H1 (cell line): ENCODE measurements at regions not wholly inside any gene's neighbourhood (a gene's known extent, or its start where the extent isn't known, plus 50 kb on each side); places are given as distances from the start of the nearest gene placed in this dataset.

ENCODE experiments used
- CTCF ChIA-PET: fragments of 300-600 bp; sonication (Branson Sonifier 250); formaldehyde crosslinking; loops from one replicate; lab custom pipeline; 2021; ENCODE audit not compliant: partially characterized antibody; lab: Charles Lee
- POLR2A ChIA-PET: fragments of 300-600 bp; sonication (Branson Sonifier 250); formaldehyde crosslinking; loops from one replicate; lab custom pipeline; 2021; ENCODE audit warnings: inconsistent platforms; ENCODE audit not compliant: partially characterized antibody; lab: Charles Lee
- DNase-seq, 2 experiments: peaks; one replicate each; pipeline versions ENCODE4 v3.0.0 to v3.0.0-alpha.2; 2010 to 2022; ENCODE audit warnings: low spot score in 2 of 2, low read depth in 1 of 2, mixed read lengths in 1 of 2
- FAIRE-seq: peaks from 2 replicates; lab custom pipeline; 2011; peaks lifted over from hg19 to GRCh38; lab: Jason Lieb, UNC
- H2AFZ ChIP-seq: 2 replicates; pipeline ENCODE4 v1.8.1; 2012; ENCODE audit warnings: low read length, inconsistent platforms
- H2AK5ac ChIP-seq: 2 replicates; pipeline ENCODE4 v1.6.1; 2013; ENCODE audit warnings: low read depth, low read length
- H2BK120ac ChIP-seq: replicated peaks from 2 replicates; pipeline ENCODE3; 2013; ENCODE audit warnings: low read depth, low read length, inconsistent platforms
- H2BK12ac ChIP-seq: 2 replicates; pipeline ENCODE4 v1.6.1; 2013; ENCODE audit warnings: low read depth, low read length
- H2BK15ac ChIP-seq: 2 replicates; pipeline ENCODE4 v1.6.1; 2013; ENCODE audit warnings: low read length
- H2BK20ac ChIP-seq: 2 replicates; pipeline ENCODE4 v1.6.1; 2013; ENCODE audit warnings: low read length
- H2BK5ac ChIP-seq: 2 replicates; pipeline ENCODE4 v1.6.1; 2013; ENCODE audit warnings: low read depth, low read length
- H3K14ac ChIP-seq: 2 replicates; pipeline ENCODE4 v1.6.1; 2013; ENCODE audit warnings: inconsistent platforms; ENCODE audit not compliant: insufficient read length
- H3K18ac ChIP-seq: 2 replicates; pipeline ENCODE4 v1.6.1; 2013; ENCODE audit warnings: low read length; ENCODE audit errors: extremely low read depth
- H3K23ac ChIP-seq: 2 replicates; pipeline ENCODE4 v1.6.1; 2013; ENCODE audit warnings: inconsistent platforms; ENCODE audit not compliant: insufficient read length
- H3K23me2 ChIP-seq: 2 replicates; pipeline ENCODE4 v1.6.1; 2013; ENCODE audit warnings: low read depth, low read length
- H3K27ac ChIP-seq: 2 replicates; pipeline ENCODE4 v1.6.1; 2011; ENCODE audit warnings: low read depth, low read length, inconsistent platforms
- H3K27me3 ChIP-seq, 4 experiments: replicated peaks in 1 of 4; 1 replicate in 1 of 4; 2 replicates in 3 of 4; pipeline versions ENCODE4 v1.6.1 to v1.8.1; 2011 to 2013; ENCODE audit warnings: low read length in 3 of 4, mild to moderate bottlenecking in 3 of 4, inconsistent platforms in 2 of 4, mixed read lengths in 2 of 4, moderate library complexity in 1 of 4; ENCODE audit not compliant: control insufficient read depth in 3 of 4, insufficient read depth in 3 of 4; ENCODE audit errors: extremely low read depth in 1 of 4
- H3K36me3 ChIP-seq, 4 experiments: 2 replicates each; pipeline versions ENCODE4 v1.6.1 to v1.8.1; 2011 to 2013; ENCODE audit warnings: mild to moderate bottlenecking in 4 of 4, low read length in 3 of 4, moderate library complexity in 2 of 4, control low read depth in 1 of 4, inconsistent platforms in 1 of 4; ENCODE audit not compliant: insufficient read depth in 4 of 4, control insufficient read depth in 2 of 4
- H3K4ac ChIP-seq: replicated peaks from 2 replicates; pipeline ENCODE3; 2013; ENCODE audit warnings: low read length, low read depth, mixed read lengths, inconsistent platforms; ENCODE audit not compliant: insufficient read length
- H3K4me1 ChIP-seq, 4 experiments: replicated peaks in 1 of 4; 1 replicate in 1 of 4; 2 replicates in 3 of 4; pipeline versions ENCODE4 v1.6.1 to v1.8.1; 2011 to 2013; ENCODE audit warnings: low read length in 3 of 4, inconsistent platforms in 2 of 4, mixed read lengths in 1 of 4; ENCODE audit not compliant: insufficient read depth in 4 of 4, control insufficient read depth in 3 of 4
- H3K4me2 ChIP-seq, 2 experiments: 2 replicates each; pipeline versions ENCODE4 v1.6.1 to v1.8.1; 2011 to 2013; ENCODE audit warnings: low read depth in 2 of 2, low read length in 2 of 2, control low read depth in 1 of 2, inconsistent platforms in 1 of 2, mild to moderate bottlenecking in 1 of 2; ENCODE audit not compliant: insufficient read depth in 1 of 2
- H3K4me3 ChIP-seq, 4 experiments: fragments of 200-600, 300-600 bp in 1 of 4; sonication (generic), shearing (Covaris generic), sonication (Bioruptor Twin) in 1 of 4; 2 replicates each; pipeline versions ENCODE4 v1.5.1 to v1.8.1; 2011 to 2016; ENCODE audit warnings: low read length in 4 of 4, low read depth in 3 of 4, control low read depth in 2 of 4, inconsistent platforms in 2 of 4, mild to moderate bottlenecking in 2 of 4, mixed read lengths in 1 of 4, moderate library complexity in 1 of 4; ENCODE audit not compliant: insufficient read depth in 2 of 4; ENCODE audit errors: extremely low read depth in 1 of 4
- H3K56ac ChIP-seq: replicated peaks from 2 replicates; pipeline ENCODE3; 2013; ENCODE audit warnings: low read depth, mild to moderate bottlenecking, mixed read lengths, low read length, inconsistent platforms; ENCODE audit not compliant: insufficient read length
- H3K79me1 ChIP-seq: 2 replicates; pipeline ENCODE4 v1.6.1; 2013; ENCODE audit warnings: low read depth, low read length, control low read depth
- H3K79me2 ChIP-seq, 2 experiments: 2 replicates each; pipeline versions ENCODE4 v1.6.1 to v1.8.1; 2012 to 2013; ENCODE audit warnings: low read length in 2 of 2, mild to moderate bottlenecking in 2 of 2, inconsistent platforms in 1 of 2; ENCODE audit not compliant: insufficient read depth in 2 of 2, control insufficient read depth in 1 of 2
- H3K9ac ChIP-seq, 4 experiments: replicated peaks in 1 of 4; 1 replicate in 1 of 4; 2 replicates in 3 of 4; pipeline versions ENCODE4 v1.6.1 to v1.8.1; 2011 to 2013; ENCODE audit warnings: low read depth in 3 of 4, low read length in 3 of 4, control low read depth in 2 of 4, mild to moderate bottlenecking in 2 of 4, moderate library complexity in 2 of 4, inconsistent platforms in 1 of 4; ENCODE audit errors: extremely low read depth in 1 of 4
- H3K9me3 ChIP-seq, 2 experiments: 2 replicates each; pipeline versions ENCODE4 v1.6.1 to v1.8.1; 2012 to 2013; ENCODE audit warnings: mild to moderate bottlenecking in 2 of 2, moderate library complexity in 2 of 2, control low read depth in 1 of 2, inconsistent platforms in 1 of 2, low read depth in 1 of 2, low read length in 1 of 2, mixed read lengths in 1 of 2; ENCODE audit not compliant: insufficient read depth in 2 of 2
- H4K20me1 ChIP-seq, 2 experiments: replicated peaks in 1 of 2; 2 replicates each; pipeline versions ENCODE3 to v1.8.1; 2011 to 2013; ENCODE audit warnings: inconsistent platforms in 2 of 2, low read length in 2 of 2, mild to moderate bottlenecking in 1 of 2; ENCODE audit not compliant: insufficient read depth in 2 of 2, control insufficient read depth in 1 of 2
- H4K5ac ChIP-seq: 2 replicates; pipeline ENCODE4 v1.6.1; 2013; ENCODE audit warnings: low read length, low read depth, mixed read lengths, inconsistent platforms; ENCODE audit not compliant: insufficient read length
- H4K8ac ChIP-seq: 2 replicates; pipeline ENCODE4 v1.8.0; 2013; ENCODE audit warnings: mild to moderate bottlenecking, moderate library complexity, low read length, inconsistent platforms; ENCODE audit not compliant: insufficient read depth; ENCODE audit errors: extremely low read depth
- H4K91ac ChIP-seq: replicated peaks from 2 replicates; pipeline ENCODE3; 2013; ENCODE audit warnings: low read length, mixed read lengths, inconsistent platforms; ENCODE audit not compliant: insufficient read length
- BCL11A ChIP-seq, 2 experiments: IDR thresholded peaks; one replicate each; pipeline ENCODE4 v1.6.1; 2011; ENCODE audit warnings: low read depth in 2 of 2, low read length in 2 of 2, mild to moderate bottlenecking in 2 of 2
- CHD1 ChIP-seq: IDR thresholded peaks from 2 replicates; pipeline ENCODE4 v1.6.1; 2012; ENCODE audit warnings: low read depth, low read length, improper control_type of control experiment
- EGR1 ChIP-seq: IDR thresholded peaks from 2 replicates; pipeline ENCODE4 v1.6.1; 2011; ENCODE audit warnings: low read depth, low read length, borderline replicate concordance
- FOSL1 ChIP-seq: IDR thresholded peaks from 2 replicates; pipeline ENCODE4 v1.6.1; 2011; ENCODE audit warnings: mild to moderate bottlenecking, low read depth, low read length, moderate library complexity; ENCODE audit not compliant: insufficient read depth
- GTF2F1 ChIP-seq: IDR thresholded peaks from 2 replicates; pipeline ENCODE4 v1.6.1; 2012; ENCODE audit warnings: low read depth, low read length, improper control_type of control experiment, borderline replicate concordance
- JUN ChIP-seq: IDR thresholded peaks from 2 replicates; pipeline ENCODE4 v1.6.1; 2011; ENCODE audit warnings: low read depth, mild to moderate bottlenecking, improper control_type of control experiment, low read length
- NANOG ChIP-seq: IDR thresholded peaks from 2 replicates; pipeline ENCODE4 v1.6.1; 2011; ENCODE audit warnings: low read length, low read depth, mild to moderate bottlenecking, inconsistent platforms; ENCODE audit not compliant: insufficient read depth, poor library complexity, severe bottlenecking
- POLR2A ChIP-seq, 2 experiments: IDR thresholded peaks; 1 replicate in 1 of 2; 2 replicates in 1 of 2; pipeline ENCODE4 v1.6.1; 2011; ENCODE audit warnings: low read depth in 2 of 2, low read length in 2 of 2, mild to moderate bottlenecking in 2 of 2; ENCODE audit errors: control extremely low read depth in 1 of 2
- POU5F1 ChIP-seq: IDR thresholded peaks from 2 replicates; pipeline ENCODE4 v1.6.1; 2011; ENCODE audit warnings: low read depth, mild to moderate bottlenecking, low read length, moderate library complexity
- RAD21 ChIP-seq, 2 experiments: IDR thresholded peaks in 1 of 2; conservative IDR thresholded peaks in 1 of 2; 2 replicates each; pipeline ENCODE4 v1.6.1; 2011; ENCODE audit warnings: low read depth in 2 of 2, low read length in 2 of 2, improper control_type of control experiment in 1 of 2, inconsistent platforms in 1 of 2, mild to moderate bottlenecking in 1 of 2, moderate library complexity in 1 of 2
- RFX5 ChIP-seq: IDR thresholded peaks from 2 replicates; pipeline ENCODE4 v1.6.1; 2011; ENCODE audit warnings: low read depth, low read length, improper control_type of control experiment, borderline replicate concordance
- SIN3A ChIP-seq, 2 experiments: IDR thresholded peaks in 1 of 2; conservative IDR thresholded peaks in 1 of 2; 2 replicates each; pipeline ENCODE4 v1.6.1; 2011 to 2012; ENCODE audit warnings: low read length in 2 of 2, improper control_type of control experiment in 1 of 2, low read depth in 1 of 2, mild to moderate bottlenecking in 1 of 2
- TBP ChIP-seq: IDR thresholded peaks from 2 replicates; pipeline ENCODE4 v1.6.1; 2011; ENCODE audit warnings: low read depth, low read length, improper control_type of control experiment
- WGBS, 2 experiments: shearing (Covaris generic) in 1 of 2; methylation state at CpG; one replicate each; pipeline versions ENCODE4 v1.1.6 to v1.1.7; 2013 to 2015; ENCODE audit warnings: low lambda C conversion rate in 2 of 2, mixed read lengths in 2 of 2, inconsistent platforms in 1 of 2, low coverage in 1 of 2, missing lambda C conversion rate in 1 of 2; ENCODE audit not compliant: insufficient replicate concordance in 2 of 2, insufficient coverage in 1 of 2, insufficient read length in 1 of 2; ENCODE audit errors: extremely low coverage in 1 of 2, missing lambda C conversion rate in 1 of 2; 5-methylcytosine and 5-hydroxymethylcytosine counted together

DNA sequence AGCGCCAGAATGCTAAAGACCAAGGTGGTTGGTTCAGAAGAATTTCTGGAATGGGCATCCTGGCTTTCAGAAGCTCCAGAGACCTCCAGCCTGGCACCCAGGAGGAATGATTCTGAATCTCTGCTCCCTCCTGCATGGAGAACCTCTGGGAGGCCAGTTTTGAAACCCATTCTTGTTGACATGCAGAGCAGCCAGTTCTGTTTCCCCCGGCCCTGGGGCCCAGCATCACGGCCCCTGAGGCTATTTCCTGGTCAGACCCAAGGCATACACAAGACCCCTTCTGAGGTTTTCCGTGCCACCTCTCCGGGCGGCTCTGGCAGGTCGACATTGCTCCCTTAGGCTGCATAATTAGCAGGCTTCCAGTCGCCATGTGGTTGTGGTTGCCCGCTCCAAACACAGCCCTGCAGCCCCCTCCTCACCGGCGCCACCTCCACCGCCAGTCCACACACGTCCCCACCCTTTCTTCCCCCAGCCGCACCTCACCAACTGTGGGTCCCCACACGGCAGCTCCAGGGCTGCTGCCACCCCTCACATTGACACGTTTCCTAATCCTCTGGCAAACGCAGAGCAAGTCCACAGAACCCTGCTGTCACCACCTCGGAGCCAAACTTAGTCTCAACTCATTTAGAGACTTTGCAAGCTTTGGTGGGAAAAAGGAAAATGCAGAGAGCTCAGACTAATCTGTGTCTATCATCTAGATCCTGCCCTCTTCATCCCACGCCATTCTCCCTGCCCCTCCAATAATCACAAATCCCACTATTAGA, 367.1 kb downstream of the SOX9 start:
- Histone ChIP-seq H3K79me2 (no peaks in the 10 kb centered on the region), H3K9me3 (no peaks in the 10 kb centered on the region), H3K18ac (no peak overlapping the region), H3K56ac (no peak overlapping the region), H3K4ac (no peak overlapping the region), H2BK120ac (no peak overlapping the region), H3K27ac (no peak overlapping the region), H2BK5ac (no peak overlapping the region), H3K14ac (no peak overlapping the region), H4K20me1 (no peaks in the 10 kb centered on the region), H3K4me3 (no peak overlapping the region), H3K9ac (no peak overlapping the region), H3K4me2 (no peak overlapping the region), H2BK15ac (no peak overlapping the region), H4K91ac (no peak overlapping the region), H2BK12ac (no peak overlapping the region), H3K27me3 (no peaks in the 10 kb centered on the region), H3K79me1 (no peaks in the 10 kb centered on the region), H3K23me2 (no peaks in the 10 kb centered on the region), H4K5ac (no peak overlapping the region), H2AFZ (no peak overlapping the region), H3K36me3 (no peaks in the 10 kb centered on the region), H2BK20ac (0 out of 2 replicates have a peak overlapping the region, but pooled peaks have one; percentile 13), H3K23ac (no peak overlapping the region), H4K8ac (no peak overlapping the region), H3K4me1 (no peaks in the 10 kb centered on the region; a peak in 1 of 7 replicates), H2AK5ac (no peak overlapping the region)
- CTCF ChIA-PET, result interaction anchor here (0.6 to 2.1 kb wide), 3 partner anchors 57 to 361 kb away, joined by 3 to 5 read pairs (median 3); no protein-coding TSS in a partner anchor
- 89% methylated on average over 19 of the region's 19 CpGs; no CpG with 5 or more reads in 1 of the 2 experiments for WGBS, 2 experiments
- FAIRE-seq, result no peak
- POLR2A ChIA-PET, result interaction anchor here (0.5 to 1.1 kb wide), 2 partner anchors 8 to 10 kb away, joined by 3 read pairs; no protein-coding TSS in a partner anchor
- DNase-seq, result no peak
- TF ChIP-seq POLR2A (IDR thresholded peaks at IDR 0.05; ENCODE audit: control extremely low read depth in 1 of 2, low read depth in 2 of 2, low read length in 2 of 2) (no peak), CHD1 (no peak), POU5F1 (no peak), FOSL1 (no peak), EGR1 (no peak), NANOG (no peak), BCL11A (IDR thresholded peaks at IDR 0.05; ENCODE audit: low read depth in 2 of 2, low read length in 2 of 2) (no peak), SIN3A (conservative IDR thresholded peaks at IDR 0.05 in 1 of 2, IDR thresholded peaks at IDR 0.05 in 1 of 2; ENCODE audit: low read depth in 1 of 2, low read length in 2 of 2) (no peak), TBP (no peak), RFX5 (no peak), JUN (no peak), RAD21 (IDR thresholded peaks at IDR 0.05 in 1 of 2, conservative IDR thresholded peaks at IDR 0.05 in 1 of 2; ENCODE audit: low read depth in 2 of 2, low read length in 2 of 2) (no peak), GTF2F1 (no peak)
